ENCODE measurements at regions not wholly inside any gene's neighbourhood (a gene's known extent, or its start where the extent isn't known, plus 50 kb on each side); places are given as distances from the start of the nearest gene placed in this dataset.

DNA sequence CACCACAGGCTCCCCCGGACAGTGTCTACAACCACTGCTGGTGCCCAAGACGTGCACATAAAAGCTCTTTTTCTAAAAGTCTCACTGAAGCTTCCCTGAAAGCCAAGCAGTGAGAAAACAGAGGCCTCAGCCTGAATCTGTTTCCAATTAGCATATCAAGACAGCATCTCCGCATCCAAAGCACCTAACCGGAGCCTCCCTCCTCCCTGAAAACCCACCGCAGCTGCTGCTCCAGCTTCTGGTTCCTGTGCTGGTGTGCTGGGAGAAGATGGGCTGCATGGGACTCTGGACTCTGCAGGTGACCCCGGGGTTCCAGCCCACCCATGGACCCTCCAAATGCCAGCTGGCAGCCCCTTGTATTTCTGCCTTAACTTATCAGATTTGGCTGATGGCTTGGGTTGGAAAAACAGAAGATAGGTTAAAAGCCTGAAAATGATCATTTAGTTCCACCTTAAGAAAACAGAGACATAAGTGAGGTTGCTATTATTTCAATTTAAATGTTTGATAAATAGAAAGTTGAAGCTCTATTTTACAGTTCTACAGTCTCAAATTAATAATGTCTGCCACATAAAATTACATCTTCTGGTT is 103.3 kb downstream of the TMEM18 start:
- no peak for TF ChIP-seq CTCF (IDR thresholded peaks at IDR 0.05; ENCODE audit: insufficient read depth, low read depth, low read length, missing control alignments)
- DNase-seq (ENCODE audit: low read depth), result no peak
- H3K4me3 ChIP-seq (ENCODE audit: low read depth, low read length), result no peak overlapping the region

- no peak overlapping the region for H3K4me3 ChIP-seq (ENCODE audit: low read depth, low read length)
- no peak for DNase-seq (ENCODE audit: low read depth)
- TF ChIP-seq CTCF (IDR thresholded peaks at IDR 0.05; ENCODE audit: insufficient read depth, low read depth, low read length, missing control alignments), result no peak
These were observed 104.2 kb downstream of the TMEM18 start for GRCh38 chr2:573025-573424.

DNA sequence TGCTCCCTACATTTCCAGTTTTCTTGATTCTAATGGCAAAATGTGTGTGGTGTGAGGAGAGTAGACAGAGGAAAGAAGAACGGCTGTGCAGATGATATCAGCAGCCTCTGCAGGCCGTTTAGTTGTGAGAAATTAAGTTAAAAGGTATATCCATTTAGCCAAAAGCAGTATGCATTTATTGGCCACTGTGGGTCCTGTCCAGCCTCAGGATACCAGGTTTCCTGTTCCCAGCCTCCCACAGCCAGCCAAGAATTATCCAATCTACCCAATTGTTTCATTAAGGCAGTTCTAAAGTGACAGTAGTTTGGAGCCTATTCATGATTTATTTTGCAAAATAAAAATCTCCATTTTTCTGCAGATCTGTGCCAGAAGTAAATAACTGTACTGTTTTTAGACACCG is 107.5 kb downstream of the TMEM18 start:
- no peak overlapping the region for H3K4me3 ChIP-seq (ENCODE audit: low read depth, low read length)
- no peak for DNase-seq (ENCODE audit: low read depth)
- no peak for TF ChIP-seq CTCF (IDR thresholded peaks at IDR 0.05; ENCODE audit: insufficient read depth, low read depth, low read length, missing control alignments)

GRCh38 chr2:568639-569235 is 108.5 kb downstream of the TMEM18 start:
- TF ChIP-seq CTCF (IDR thresholded peaks at IDR 0.05; ENCODE audit: insufficient read depth, low read depth, low read length, missing control alignments), result no peak
- DNase-seq (ENCODE audit: low read depth), result no peak
- H3K4me3 ChIP-seq (ENCODE audit: low read depth, low read length), result no peak overlapping the region

DNA sequence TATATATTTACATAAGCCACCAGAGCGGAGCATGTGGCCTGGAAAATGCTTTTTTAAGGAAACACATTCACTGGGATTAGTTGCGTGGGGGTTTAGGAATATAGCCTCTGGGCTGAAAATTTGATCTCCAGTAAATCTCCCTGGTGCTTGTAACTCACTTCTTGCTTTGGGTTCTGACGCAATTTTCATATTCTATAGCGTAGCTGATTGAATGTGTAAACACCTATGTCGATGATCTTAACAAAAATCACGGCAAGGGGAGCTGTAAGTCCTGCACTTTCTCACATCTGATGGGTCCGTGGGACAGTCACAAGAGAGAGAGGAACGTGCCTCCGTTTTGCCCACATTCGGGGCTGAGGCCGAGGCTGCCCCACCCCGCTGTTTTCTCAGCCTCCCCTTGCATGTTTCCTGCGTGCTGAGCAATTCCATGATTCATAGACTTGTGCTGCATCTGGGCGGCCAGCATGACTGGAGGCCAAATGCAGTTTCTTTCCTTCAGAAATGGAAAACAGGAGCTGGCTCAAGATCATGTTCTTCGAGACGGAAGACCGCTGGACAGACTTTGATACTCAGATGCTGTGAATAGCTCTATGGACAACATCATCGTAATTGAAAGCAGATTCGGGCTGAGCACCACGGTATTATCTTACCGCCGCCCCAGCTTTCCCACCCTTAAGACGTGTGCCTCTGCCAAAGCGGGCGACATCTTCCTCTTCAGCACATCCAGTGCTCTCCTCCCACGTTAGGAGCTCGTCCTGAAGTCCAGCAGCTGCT is 109.2 kb downstream of the TMEM18 start:
- no peak overlapping the region for H3K4me3 ChIP-seq (ENCODE audit: low read depth, low read length)
- no peak for DNase-seq (ENCODE audit: low read depth)
- no peak for TF ChIP-seq CTCF (IDR thresholded peaks at IDR 0.05; ENCODE audit: insufficient read depth, low read depth, low read length, missing control alignments)

GRCh38 chr2:567496-567864 is 109.7 kb downstream of the TMEM18 start:
- TF ChIP-seq CTCF (IDR thresholded peaks at IDR 0.05; ENCODE audit: insufficient read depth, low read depth, low read length, missing control alignments), result no peak
- DNase-seq (ENCODE audit: low read depth), result no peak
- no peak overlapping the region for H3K4me3 ChIP-seq (ENCODE audit: low read depth, low read length)
